ENCODE measurements at regions not wholly inside any gene's neighbourhood (a gene's known extent, or its start where the extent isn't known, plus 50 kb on each side); places are given as distances from the start of the nearest gene placed in this dataset.

- no peaks in the 10 kb centered on the region for H3K79me2 ChIP-seq (ENCODE audit: control insufficient read depth, insufficient read depth, low read length)
- H3K27me3 ChIP-seq (replicated peaks in 1 of 2; ENCODE audit: control insufficient read depth in 2 of 2, insufficient read depth in 2 of 2, low read length in 1 of 2): peaks cover 0 to 3% of the 10 kb centered on the region in 2 experiments; a peak in 2 of 4 replicates
- in situ Hi-C loops (cut with MboI): loop anchor here (10.0 kb wide), 1 partner anchor 475 kb away; the partner anchor contains the start of gene FOXF1
- DNase-seq (ENCODE audit: low read depth, low spot score) (no peak), FAIRE-seq (no peak), ATAC-seq (no peak)
- H3K9ac ChIP-seq (ENCODE audit: control insufficient read depth, insufficient read depth, low read length): no peak overlapping the region
- BruUV-seq (replicated peaks): no TSS peak
- SMC1A ChIA-PET (ENCODE audit: uncharacterized antibody, unreplicated experiment): no interaction called here
- H3K4me2 ChIP-seq (ENCODE audit: control insufficient read depth, insufficient read depth): no peak overlapping the region
- no peak for TF ChIP-seq MXI1 (IDR thresholded peaks at IDR 0.05; ENCODE audit: low read depth, low read length)
- TF ChIP-seq STAT1 (conservative IDR thresholded peaks at IDR 0.05): no peak
- TF ChIP-seq YBX1 (IDR thresholded peaks at IDR 0.05): no peak
- H3K4me1 ChIP-seq (ENCODE audit: control insufficient read depth, insufficient read depth, low read length): no peaks in the 10 kb centered on the region
- no peaks in the 10 kb centered on the region for H3K36me3 ChIP-seq (ENCODE audit: control insufficient read depth in 2 of 2, insufficient read depth in 2 of 2, low read length in 1 of 2)
- CTCF ChIA-PET: no interaction called here
- WGBS (ENCODE audit: insufficient coverage, insufficient replicate concordance, low lambda C conversion rate, missing lambda C conversion rate): 41% methylated on average over 12 of the region's 12 CpGs
- H3K4me3 ChIP-seq: no peak overlapping the region
- RAD21 ChIA-PET (ENCODE audit: unreplicated experiment): no interaction called here
- no peak overlapping the region for H3K27ac ChIP-seq (ENCODE audit: control insufficient read depth, insufficient read depth)
- intact Hi-C loops (cut with micrococcal nuclease; ENCODE audit: unreplicated experiment): loop anchor here (10.0 kb wide), 1 partner anchor 475 kb away; the partner anchor contains the start of gene FOXF1
- POLR2A ChIA-PET: no interaction called here
- H2AFZ ChIP-seq (ENCODE audit: control insufficient read depth, low read depth, low read length): no peak overlapping the region
- H4K20me1 ChIP-seq (ENCODE audit: control insufficient read depth, insufficient read depth): no peaks in the 10 kb centered on the region
- H3K9me3 ChIP-seq (replicated peaks; ENCODE audit: control insufficient read depth, insufficient read depth, low read length): no peaks in the 10 kb centered on the region
Measured at GRCh38 chr16:86039606-86040005, 140.6 kb downstream of the IRF8 start.

GRCh38 chr16:86040496-86040895 is 141.5 kb downstream of the IRF8 start:
- 47% methylated on average over 17 of the region's 17 CpGs for WGBS (ENCODE audit: insufficient coverage, insufficient replicate concordance, low lambda C conversion rate, missing lambda C conversion rate)

More at GRCh38 chr16:86040496-86040895, 141.5 kb downstream of the IRF8 start:
- Histone ChIP-seq H3K4me3 (no peak overlapping the region), H3K4me1 (ENCODE audit: control insufficient read depth, insufficient read depth, low read length) (no peaks in the 10 kb centered on the region), H2AFZ (ENCODE audit: control insufficient read depth, low read depth, low read length) (no peak overlapping the region), H3K9me3 (replicated peaks; ENCODE audit: control insufficient read depth, insufficient read depth, low read length) (no peaks in the 10 kb centered on the region), H3K27ac (ENCODE audit: control insufficient read depth, insufficient read depth) (no peak overlapping the region), H3K36me3 (ENCODE audit: control insufficient read depth in 2 of 2, insufficient read depth in 2 of 2, low read length in 1 of 2) (no peaks in the 10 kb centered on the region), H3K4me2 (ENCODE audit: control insufficient read depth, insufficient read depth) (no peak overlapping the region), H3K27me3 (replicated peaks in 1 of 2; ENCODE audit: control insufficient read depth in 2 of 2, insufficient read depth in 2 of 2, low read length in 1 of 2) (peaks cover 0 to 3% of the 10 kb centered on the region in 2 experiments; a peak in 2 of 4 replicates), H3K79me2 (ENCODE audit: control insufficient read depth, insufficient read depth, low read length) (no peaks in the 10 kb centered on the region), H4K20me1 (ENCODE audit: control insufficient read depth, insufficient read depth) (no peaks in the 10 kb centered on the region), H3K9ac (ENCODE audit: control insufficient read depth, insufficient read depth, low read length) (no peak overlapping the region)
- DNase-seq (ENCODE audit: low read depth, low spot score) (no peak), FAIRE-seq (no peak), ATAC-seq (no peak)
- CTCF ChIA-PET: interaction anchor here (1.3 to 1.5 kb wide), 2 partner anchors 17 to 219 kb away, joined by 4 read pairs; no protein-coding TSS in a partner anchor
- SMC1A ChIA-PET (ENCODE audit: uncharacterized antibody, unreplicated experiment): no interaction called here
- TF ChIP-seq CHD2 (IDR thresholded peaks at IDR 0.05; ENCODE audit: borderline replicate concordance, low read depth, low read length): no peak
- no peak for TF ChIP-seq MYB (IDR thresholded peaks at IDR 0.05; ENCODE audit: borderline replicate concordance, low read depth, low read length)
- TF ChIP-seq BRCA1 (IDR thresholded peaks at IDR 0.05; ENCODE audit: low read depth, low read length): no peak
- no peak for TF ChIP-seq NRF1 (conservative IDR thresholded peaks at IDR 0.05; ENCODE audit: low read depth, low read length)
- no peak for TF ChIP-seq HDGF (IDR thresholded peaks at IDR 0.05)
- RAD21 ChIA-PET (ENCODE audit: unreplicated experiment): interaction anchor here (0.8 kb wide), 1 partner anchor 478 kb away, joined by 3 read pairs; no protein-coding TSS in a partner anchor
- POLR2A ChIA-PET: no interaction called here
- no TSS peak for BruUV-seq (replicated peaks)
- intact Hi-C loops (cut with micrococcal nuclease; ENCODE audit: unreplicated experiment) (loop anchor here (10.0 kb wide), 1 partner anchor 474 kb away; the partner anchor contains the start of gene FOXF1), in situ Hi-C loops (cut with MboI) (loop anchor here (10.0 kb wide), 1 partner anchor 474 kb away; the partner anchor contains the start of gene FOXF1)

Data from GM12878 (cell line).